GM23248 (cell line): ENCODE measurements at regions not wholly inside any gene's neighbourhood (a gene's known extent, or its start where the extent isn't known, plus 50 kb on each side); places are given as distances from the start of the nearest gene placed in this dataset.
A peak's percentile ranks its signal among the peaks of the same experiment; 100 is the strongest.

Experiments used
- DNase-seq: peaks from one replicate; pipeline ENCODE4 v3.0.0-alpha.2; 2015
- H2AFZ ChIP-seq: fragments of 200-600 bp; sonication (generic); 2 replicates; pipeline ENCODE4 v1.6.1; 2016; ENCODE audit warnings: antibody characterized with exemption
- H3F3A ChIP-seq: fragments of 200-600 bp; sonication (generic); 2 replicates; pipeline ENCODE4 v1.6.1; 2016; ENCODE audit warnings: mild to moderate bottlenecking, antibody characterized with exemption, mixed run types; ENCODE audit not compliant: insufficient read depth
- H3K27ac ChIP-seq: fragments of 200-600 bp; sonication (generic); 2 replicates; pipeline ENCODE4 v1.5.1; 2016; ENCODE audit warnings: mild to moderate bottlenecking
- H3K27me3 ChIP-seq: fragments of 200-600 bp; sonication (generic); replicated peaks from 2 replicates; pipeline ENCODE4 v1.6.1; 2016; ENCODE audit warnings: mild to moderate bottlenecking; ENCODE audit not compliant: insufficient read depth
- H3K36me3 ChIP-seq: fragments of 200-600 bp; sonication (generic); 2 replicates; pipeline ENCODE4 v1.6.1; 2016; ENCODE audit warnings: low read depth, mild to moderate bottlenecking
- H3K4me1 ChIP-seq: fragments of 200-600 bp; sonication (generic); 2 replicates; pipeline ENCODE4 v1.6.1; 2016; ENCODE audit warnings: mild to moderate bottlenecking; ENCODE audit not compliant: insufficient read depth
- H3K4me2 ChIP-seq: fragments of 200-600 bp; sonication (generic); one replicate; pipeline ENCODE4 v1.6.1; 2016; ENCODE audit warnings: mild to moderate bottlenecking; ENCODE audit not compliant: unreplicated experiment
- H3K4me3 ChIP-seq: fragments of 200-600 bp; sonication (generic); 2 replicates; pipeline ENCODE4 v1.5.1; 2016; ENCODE audit warnings: mild to moderate bottlenecking
- H3K79me2 ChIP-seq: fragments of 200-600 bp; sonication (generic); 2 replicates; pipeline ENCODE4 v1.6.1; 2016; ENCODE audit warnings: mild to moderate bottlenecking; ENCODE audit not compliant: insufficient read depth
- H3K9ac ChIP-seq: fragments of 200-600 bp; sonication (generic); 2 replicates; pipeline ENCODE4 v1.6.1; 2016; ENCODE audit warnings: mild to moderate bottlenecking
- H3K9me2 ChIP-seq: fragments of 200-600 bp; sonication (generic); 2 replicates; pipeline ENCODE4 v1.6.1; 2016; ENCODE audit warnings: mixed run types, mild to moderate bottlenecking, moderate library complexity; ENCODE audit not compliant: insufficient read depth
- H3K9me3 ChIP-seq: fragments of 200-600 bp; sonication (generic); one replicate; pipeline ENCODE4 v1.6.1; 2017; ENCODE audit warnings: low read depth
- H4K20me1 ChIP-seq: fragments of 200-600 bp; sonication (generic); 2 replicates; pipeline ENCODE4 v1.6.0; 2016; ENCODE audit not compliant: insufficient read depth
- EZH2 ChIP-seq: fragments of 200-600 bp; sonication (generic); IDR thresholded peaks from 2 replicates; pipeline ENCODE4 v1.6.1; 2018; ENCODE audit warnings: antibody characterized with exemption, mild to moderate bottlenecking; ENCODE audit not compliant: insufficient read depth, poor library complexity, severe bottlenecking
- EZH2phosphoT487 ChIP-seq: fragments of 200-600 bp; sonication (generic); IDR thresholded peaks from 2 replicates; pipeline ENCODE4 v1.6.1; 2018; ENCODE audit warnings: antibody characterized with exemption, moderate library complexity, mild to moderate bottlenecking, low read depth; ENCODE audit not compliant: insufficient read depth
- WGBS, 2 experiments: methylation state at CpG; one replicate each; pipeline ENCODE4 v1.1.6; 2015 to 2017; ENCODE audit warnings: low lambda C conversion rate in 2 of 2, low coverage in 1 of 2; ENCODE audit errors: missing lambda C conversion rate in 2 of 2; 5-methylcytosine and 5-hydroxymethylcytosine counted together
- in situ Hi-C: fragments of 300-500 bp; cut with MboI; formaldehyde crosslinking; loops from 2 replicates; pipeline ENCODE4 v1.15.0; 2020

DNA sequence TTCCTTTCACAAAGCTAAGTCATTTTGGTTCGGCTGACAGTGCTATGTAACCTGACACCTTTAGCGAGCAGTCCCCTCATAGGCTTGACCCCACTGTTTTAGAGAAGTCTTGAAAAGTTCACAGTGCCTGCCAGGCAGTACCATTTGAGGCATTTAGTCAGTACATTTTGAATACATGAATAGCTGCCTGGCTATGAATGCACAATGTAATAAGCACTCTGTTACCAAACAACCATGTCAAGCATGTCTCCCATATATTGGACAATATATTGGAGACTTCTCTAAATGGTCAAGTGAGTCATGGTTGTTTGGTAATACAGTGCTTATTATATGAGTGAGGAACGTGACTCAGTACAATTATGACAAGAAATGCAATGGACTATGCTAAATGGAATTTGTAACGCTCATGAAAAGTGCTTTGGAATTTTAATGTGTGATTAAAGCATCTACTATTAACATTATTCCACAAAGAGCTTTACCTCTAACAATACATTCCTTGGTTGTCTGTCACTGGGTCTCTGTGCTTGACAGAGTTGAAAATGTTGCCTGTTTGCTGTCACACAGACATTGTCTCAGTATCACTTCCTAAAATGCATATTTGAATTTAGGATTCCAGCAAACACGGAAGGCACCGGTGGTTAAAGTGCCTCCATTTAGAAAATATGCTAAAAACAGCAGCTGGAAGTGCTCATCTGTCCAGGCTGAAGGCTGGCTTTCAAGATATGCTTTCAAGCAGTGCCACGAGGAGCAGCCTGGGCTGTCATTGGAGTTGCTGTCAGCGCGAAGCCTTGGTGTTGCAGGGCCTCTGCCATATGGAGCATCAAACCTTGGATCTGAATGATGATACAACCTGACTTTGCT is 458.6 kb downstream of the FBXO15 start:
- in situ Hi-C loops = no loop called here
- 11 to 15% methylated on average over 9 of the region's 9 CpGs for WGBS, 2 experiments
- H3K4me2 ChIP-seq = peak overlapping the region; percentile 44
- peaks cover 32% of the 10 kb centered on the region for H3F3A ChIP-seq
- peak overlapping the region; percentile 6; the same call in 1 of the 2 replicates for H2AFZ ChIP-seq
- H3K9ac ChIP-seq = peak overlapping the region; percentile 18; the same call in 1 of the 2 replicates
- H3K9me2 ChIP-seq = no peaks in the 10 kb centered on the region
- no peaks in the 10 kb centered on the region for H3K79me2 ChIP-seq
- H3K9me3 ChIP-seq = no peaks in the 10 kb centered on the region
- H3K4me1 ChIP-seq = peaks cover 37% of the 10 kb centered on the region
- TF ChIP-seq EZH2 (no peak), EZH2phosphoT487 (no peak)
- no peaks in the 10 kb centered on the region for H3K36me3 ChIP-seq
- H3K27me3 ChIP-seq = no peaks in the 10 kb centered on the region
- DNase-seq = peak; percentile 89
- H3K27ac ChIP-seq = peak overlapping the region; percentile 71
- H3K4me3 ChIP-seq = peak overlapping the region; percentile 13; the same call in 1 of the 2 replicates
- no peaks in the 10 kb centered on the region for H4K20me1 ChIP-seq

GRCh38 chr18:73688161-73688560 is 459.5 kb downstream of the FBXO15 start:
- in situ Hi-C loops = no loop called here
- H3K4me2 ChIP-seq = no peak overlapping the region
- no peaks in the 10 kb centered on the region for H3K36me3 ChIP-seq
- H3K27ac ChIP-seq = no peak overlapping the region; the same call in 1 of the 2 replicates
- peaks cover 32% of the 10 kb centered on the region for H3F3A ChIP-seq
- H3K27me3 ChIP-seq = no peaks in the 10 kb centered on the region
- no peaks in the 10 kb centered on the region for H3K79me2 ChIP-seq
- no peaks in the 10 kb centered on the region for H3K9me3 ChIP-seq
- DNase-seq = no peak
- WGBS, 2 experiments = 79 to 83% methylated on average over 4 of the region's 4 CpGs
- H3K4me1 ChIP-seq = peaks cover 39% of the 10 kb centered on the region
- no peak overlapping the region for H3K9ac ChIP-seq
- no peak overlapping the region for H3K4me3 ChIP-seq
- no peak overlapping the region for H2AFZ ChIP-seq
- no peaks in the 10 kb centered on the region for H4K20me1 ChIP-seq
- no peak for TF ChIP-seq EZH2
- no peak for TF ChIP-seq EZH2phosphoT487
- no peaks in the 10 kb centered on the region for H3K9me2 ChIP-seq

DNA sequence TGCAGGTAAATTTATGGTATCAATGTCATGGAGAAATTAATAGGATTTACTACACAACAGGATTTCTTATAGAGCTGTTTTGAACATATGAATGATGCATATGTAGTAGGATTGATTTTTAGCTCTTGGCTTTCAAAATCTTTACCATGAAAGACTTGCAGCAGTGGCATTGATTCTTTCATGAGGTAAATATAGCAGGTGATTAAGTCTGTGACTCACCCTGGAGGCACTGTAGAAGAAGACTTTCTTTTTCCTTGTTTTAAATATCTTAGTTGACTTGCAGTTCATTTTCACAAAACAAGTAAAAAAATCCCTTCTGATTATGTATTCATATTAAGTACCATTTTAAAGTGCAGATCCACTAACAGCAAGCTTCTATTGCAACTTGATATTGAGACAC is 463.0 kb downstream of the FBXO15 start:
- H3K9ac ChIP-seq = no peak overlapping the region
- no peaks in the 10 kb centered on the region for H3K27me3 ChIP-seq
- H3K4me3 ChIP-seq = no peak overlapping the region
- no peak overlapping the region for H3K4me2 ChIP-seq
- H3K36me3 ChIP-seq = no peaks in the 10 kb centered on the region
- no peak overlapping the region for H2AFZ ChIP-seq
- peak; percentile 51 for DNase-seq
- TF ChIP-seq EZH2 = no peak
- no peak for TF ChIP-seq EZH2phosphoT487
- H3K27ac ChIP-seq = no peak overlapping the region
- H3K79me2 ChIP-seq = no peaks in the 10 kb centered on the region
- no peaks in the 10 kb centered on the region for H4K20me1 ChIP-seq
- H3K9me2 ChIP-seq = no peaks in the 10 kb centered on the region
- no peaks in the 10 kb centered on the region for H3K9me3 ChIP-seq
- H3K4me1 ChIP-seq = peaks cover 19% of the 10 kb centered on the region; the same call in 1 of the 2 replicates
- in situ Hi-C loops = no loop called here
- peaks cover 14% of the 10 kb centered on the region for H3F3A ChIP-seq

DNA sequence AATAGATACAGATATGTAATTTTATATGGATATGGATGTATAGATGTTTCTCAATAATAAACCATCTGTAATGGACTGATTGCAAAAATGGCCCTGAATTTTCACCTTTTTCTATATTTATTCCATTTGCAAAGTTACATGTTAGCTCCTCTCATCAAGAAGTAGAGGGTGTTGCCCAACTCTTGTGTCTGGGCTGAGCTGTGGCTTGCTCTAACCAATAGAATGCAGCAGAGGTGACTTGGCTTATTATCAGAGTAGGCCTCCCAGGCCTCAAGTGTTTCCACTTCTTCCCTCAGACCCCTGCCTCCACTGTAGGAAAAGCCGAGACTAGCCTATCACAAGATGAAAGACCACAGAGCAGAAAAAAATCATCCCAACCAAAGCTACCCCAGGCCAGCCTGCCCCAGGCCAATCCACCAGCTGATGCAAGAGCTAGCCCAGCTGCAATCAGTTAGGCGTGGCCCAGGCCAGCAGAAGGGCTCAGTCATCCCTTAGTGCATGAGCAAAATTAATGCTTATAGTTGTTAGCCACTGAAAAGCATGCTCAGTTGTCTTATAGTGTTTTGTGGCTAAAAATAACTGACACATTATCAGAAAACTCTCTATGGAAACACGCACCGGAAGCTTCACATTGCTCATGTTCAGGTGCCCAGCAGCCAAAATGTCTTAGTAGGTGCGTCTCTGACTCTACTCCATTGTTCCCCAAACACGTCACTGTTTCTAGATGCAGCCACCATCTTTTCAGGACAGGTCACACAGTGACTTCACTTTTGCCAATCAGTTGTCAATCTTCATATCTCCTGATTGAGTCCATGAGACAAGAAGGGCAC is 464.0 kb downstream of the FBXO15 start:
- 60 to 67% methylated on average over 6 of the region's 6 CpGs for WGBS, 2 experiments
- Histone ChIP-seq H3K4me3 (no peak overlapping the region), H3K27ac (no peak overlapping the region), H3K9me3 (no peaks in the 10 kb centered on the region), H3K9me2 (no peaks in the 10 kb centered on the region), H3K4me1 (peaks cover 14% of the 10 kb centered on the region; the same call in 1 of the 2 replicates), H3F3A (peaks cover 4% of the 10 kb centered on the region; the same call in 1 of the 2 replicates), H3K36me3 (no peaks in the 10 kb centered on the region), H4K20me1 (no peaks in the 10 kb centered on the region), H3K27me3 (no peaks in the 10 kb centered on the region), H2AFZ (no peak overlapping the region), H3K9ac (no peak overlapping the region), H3K79me2 (no peaks in the 10 kb centered on the region), H3K4me2 (no peak overlapping the region)
- peak; percentile 39 for DNase-seq
- TF ChIP-seq EZH2phosphoT487 (no peak), EZH2 (no peak)
- in situ Hi-C loops = no loop called here
